ENCODE measurements at regions not wholly inside any gene's neighbourhood (a gene's known extent, or its start where the extent isn't known, plus 50 kb on each side); places are given as distances from the start of the nearest gene placed in this dataset.

GRCh38 chr5:86507574-86507973 lies 110.2 kb upstream of the COX7C start:
- CTCF ChIA-PET (ENCODE audit: partially characterized antibody), result interaction anchor here (1.0 kb wide), 1 partner anchor 58 kb away, joined by 3 read pairs; no protein-coding TSS in a partner anchor
- FAIRE-seq, result no peak
- Histone ChIP-seq H4K5ac (ENCODE audit: insufficient read length, low read depth, low read length) (no peak overlapping the region), H3K27ac (ENCODE audit: low read depth, low read length) (no peak overlapping the region), H3K23me2 (ENCODE audit: low read depth, low read length) (no peaks in the 10 kb centered on the region), H2BK15ac (ENCODE audit: low read length) (no peak overlapping the region), H3K79me2 (ENCODE audit: control insufficient read depth in 1 of 2, insufficient read depth in 2 of 2, low read length in 2 of 2) (no peaks in the 10 kb centered on the region), H3K79me1 (ENCODE audit: low read depth, low read length) (no peaks in the 10 kb centered on the region), H3K9me3 (ENCODE audit: insufficient read depth in 2 of 2, low read depth in 1 of 2, low read length in 1 of 2) (no peaks in the 10 kb centered on the region; a peak in 1 of 4 replicates), H2BK5ac (ENCODE audit: low read depth, low read length) (no peak overlapping the region), H3K36me3 (ENCODE audit: control insufficient read depth in 2 of 4, insufficient read depth in 4 of 4, low read length in 3 of 4) (no peaks in the 10 kb centered on the region), H3K27me3 (replicated peaks in 1 of 4; ENCODE audit: control insufficient read depth in 3 of 4, extremely low read depth in 1 of 4, insufficient read depth in 3 of 4, low read length in 3 of 4) (no peaks in the 10 kb centered on the region), H3K4me3 (ENCODE audit: extremely low read depth in 1 of 4, insufficient read depth in 2 of 4, low read depth in 3 of 4, low read length in 4 of 4) (no peak overlapping the region), H2BK12ac (ENCODE audit: low read depth, low read length) (no peak overlapping the region), H3K56ac (replicated peaks; ENCODE audit: insufficient read length, low read depth, low read length) (no peak overlapping the region), H4K8ac (ENCODE audit: extremely low read depth, insufficient read depth, low read length) (no peak overlapping the region), H3K4me2 (ENCODE audit: insufficient read depth in 1 of 2, low read depth in 2 of 2, low read length in 2 of 2) (no peak overlapping the region), H3K4me1 (replicated peaks in 1 of 4; ENCODE audit: control insufficient read depth in 3 of 4, insufficient read depth in 4 of 4, low read length in 3 of 4) (no peaks in the 10 kb centered on the region), H2BK20ac (ENCODE audit: low read length) (no peak overlapping the region), H3K14ac (ENCODE audit: insufficient read length) (no peak overlapping the region), H2AK5ac (ENCODE audit: low read depth, low read length) (no peak overlapping the region), H3K23ac (ENCODE audit: insufficient read length) (no peak overlapping the region), H2BK120ac (replicated peaks; ENCODE audit: low read depth, low read length) (no peak overlapping the region), H2AFZ (ENCODE audit: low read length) (0 out of 2 replicates have a peak overlapping the region, but pooled peaks have one; percentile 60), H4K20me1 (replicated peaks in 1 of 2; ENCODE audit: control insufficient read depth in 1 of 2, insufficient read depth in 2 of 2, low read length in 2 of 2) (no peaks in the 10 kb centered on the region), H3K9ac (replicated peaks in 1 of 4; ENCODE audit: extremely low read depth in 1 of 4, low read depth in 3 of 4, low read length in 3 of 4) (no peak overlapping the region), H4K91ac (replicated peaks; ENCODE audit: insufficient read length, low read length) (no peak overlapping the region), H3K18ac (ENCODE audit: extremely low read depth, low read length) (no peak overlapping the region), H3K4ac (replicated peaks; ENCODE audit: insufficient read length, low read depth, low read length) (no peak overlapping the region)
- 93% methylated on average over 4 of the region's 4 CpGs; no CpG with 5 or more reads in 1 of the 2 experiments for WGBS, 2 experiments (ENCODE audit: extremely low coverage in 1 of 2, insufficient coverage in 1 of 2, insufficient read length in 1 of 2, insufficient replicate concordance in 2 of 2, low coverage in 1 of 2, low lambda C conversion rate in 2 of 2, missing lambda C conversion rate in 1 of 2)
- POLR2A ChIA-PET (ENCODE audit: partially characterized antibody), result no interaction called here
- no peak for DNase-seq (ENCODE audit: low read depth in 1 of 2, low spot score in 2 of 2)
- no peak for TF ChIP-seq SUZ12 (IDR thresholded peaks at IDR 0.05; ENCODE audit: low read length)
- no peak for TF ChIP-seq JUN (IDR thresholded peaks at IDR 0.05; ENCODE audit: low read depth, low read length)
- TF ChIP-seq POU5F1 (IDR thresholded peaks at IDR 0.05; ENCODE audit: low read depth, low read length), result no peak
- TF ChIP-seq GTF2F1 (IDR thresholded peaks at IDR 0.05; ENCODE audit: borderline replicate concordance, low read depth, low read length), result no peak
- TF ChIP-seq MAFK (IDR thresholded peaks at IDR 0.05; ENCODE audit: low read depth, low read length), result no peak
- no peak for TF ChIP-seq ZNF274 (IDR thresholded peaks at IDR 0.05; ENCODE audit: borderline replicate concordance, extremely low read depth, low read length)
- TF ChIP-seq POLR2A (IDR thresholded peaks at IDR 0.05; ENCODE audit: control extremely low read depth in 1 of 2, low read depth in 2 of 2, low read length in 2 of 2), result no peak
- no peak for TF ChIP-seq EZH2 (IDR thresholded peaks at IDR 0.05; ENCODE audit: low read depth, low read length, severe bottlenecking)
- no peak for TF ChIP-seq EGR1 (IDR thresholded peaks at IDR 0.05; ENCODE audit: borderline replicate concordance, low read depth, low read length)
- TF ChIP-seq, protein P1, sequence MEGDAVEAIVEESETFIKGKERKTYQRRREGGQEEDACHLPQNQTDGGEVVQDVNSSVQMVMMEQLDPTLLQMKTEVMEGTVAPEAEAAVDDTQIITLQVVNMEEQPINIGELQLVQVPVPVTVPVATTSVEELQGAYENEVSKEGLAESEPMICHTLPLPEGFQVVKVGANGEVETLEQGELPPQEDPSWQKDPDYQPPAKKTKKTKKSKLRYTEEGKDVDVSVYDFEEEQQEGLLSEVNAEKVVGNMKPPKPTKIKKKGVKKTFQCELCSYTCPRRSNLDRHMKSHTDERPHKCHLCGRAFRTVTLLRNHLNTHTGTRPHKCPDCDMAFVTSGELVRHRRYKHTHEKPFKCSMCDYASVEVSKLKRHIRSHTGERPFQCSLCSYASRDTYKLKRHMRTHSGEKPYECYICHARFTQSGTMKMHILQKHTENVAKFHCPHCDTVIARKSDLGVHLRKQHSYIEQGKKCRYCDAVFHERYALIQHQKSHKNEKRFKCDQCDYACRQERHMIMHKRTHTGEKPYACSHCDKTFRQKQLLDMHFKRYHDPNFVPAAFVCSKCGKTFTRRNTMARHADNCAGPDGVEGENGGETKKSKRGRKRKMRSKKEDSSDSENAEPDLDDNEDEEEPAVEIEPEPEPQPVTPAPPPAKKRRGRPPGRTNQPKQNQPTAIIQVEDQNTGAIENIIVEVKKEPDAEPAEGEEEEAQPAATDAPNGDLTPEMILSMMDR (IDR thresholded peaks at IDR 0.05; ENCODE audit: control extremely low read depth in 1 of 3, insufficient read depth in 1 of 3, low read depth in 1 of 3, low read length in 3 of 3), result no peak
- no peak for TF ChIP-seq HDAC2 (IDR thresholded peaks at IDR 0.05; ENCODE audit: borderline replicate concordance in 1 of 2, low read depth in 2 of 2, low read length in 2 of 2)

Measured in H1 (cell line).